IMR-90 (cell line): ENCODE measurements at regions not wholly inside any gene's neighbourhood (a gene's known extent, or its start where the extent isn't known, plus 50 kb on each side); places are given as distances from the start of the nearest gene placed in this dataset.

Experiments used
- ATAC-seq: fragments of 200-7000 bp; cut with Tn5 transposase; 2 replicates; pipeline ENCODE4 v1.9.1; 2020; ENCODE audit warnings: low read depth, mild to moderate bottlenecking, moderate library complexity
- BruUV-seq: library from RNA; stranded (reverse); fragments of 400-500 nt; replicated peaks from 2 replicates; lab custom pipeline; 2021; lab: Mats Ljungman, UMichigan
- CTCF ChIA-PET: fragments of 300-600 bp; formaldehyde crosslinking; extraction: SDS; loops from one replicate; lab custom pipeline; 2021; ENCODE audit warnings: antibody characterized with exemption; lab: Yijun Ruan, JAX
- POLR2A ChIA-PET: fragments of 300-600 bp; sonication (Branson Sonifier 250); formaldehyde crosslinking; loops from one replicate; lab custom pipeline; 2022; ENCODE audit warnings: antibody characterized with exemption; ENCODE audit not compliant: unreplicated experiment; lab: Charles Lee
- DNase-seq: peaks from one replicate; pipeline ENCODE4 v3.0.0; 2013
- H2AFZ ChIP-seq: replicated peaks from 2 replicates; pipeline ENCODE3; 2013; ENCODE audit warnings: low read length, mild to moderate bottlenecking; ENCODE audit not compliant: poor library complexity
- H2AK5ac ChIP-seq: 2 replicates; pipeline ENCODE4 v1.6.1; 2013; ENCODE audit warnings: low read depth, low read length, inconsistent platforms
- H2AK9ac ChIP-seq: replicated peaks from 2 replicates; pipeline ENCODE3; 2013; ENCODE audit warnings: mild to moderate bottlenecking, low read depth, low read length, moderate library complexity; ENCODE audit not compliant: poor library complexity
- H2BK120ac ChIP-seq: 2 replicates; pipeline ENCODE4 v1.6.1; 2013; ENCODE audit warnings: low read depth, low read length, inconsistent platforms
- H2BK15ac ChIP-seq: 3 replicates; pipeline ENCODE4 v1.6.1; 2013; ENCODE audit warnings: low read depth, low read length, inconsistent platforms
- H2BK20ac ChIP-seq: 2 replicates; pipeline ENCODE4 v1.6.1; 2013; ENCODE audit warnings: low read depth, mild to moderate bottlenecking, inconsistent platforms, low read length, moderate library complexity
- H2BK5ac ChIP-seq: 2 replicates; pipeline ENCODE4 v1.6.1; 2013; ENCODE audit warnings: mild to moderate bottlenecking, low read depth, low read length, inconsistent platforms; ENCODE audit not compliant: poor library complexity, severe bottlenecking
- H3K14ac ChIP-seq: replicated peaks from 2 replicates; pipeline ENCODE4 v1.6.1; 2013; ENCODE audit warnings: low read depth, low read length, inconsistent platforms
- H3K18ac ChIP-seq: 2 replicates; pipeline ENCODE4 v1.6.1; 2013; ENCODE audit warnings: low read depth, low read length, control low read depth
- H3K23ac ChIP-seq: 2 replicates; pipeline ENCODE4 v1.6.1; 2013; ENCODE audit warnings: low read depth, low read length, inconsistent platforms
- H3K27ac ChIP-seq: 2 replicates; pipeline ENCODE4 v1.5.1; 2013; ENCODE audit warnings: mild to moderate bottlenecking, control low read depth, low read length; ENCODE audit not compliant: insufficient read depth
- H3K27me3 ChIP-seq: 2 replicates; pipeline ENCODE4 v1.6.1; 2013; ENCODE audit warnings: low read length; ENCODE audit not compliant: control insufficient read depth, insufficient read depth
- H3K36me3 ChIP-seq: 2 replicates; pipeline ENCODE4 v1.6.1; 2013; ENCODE audit warnings: low read length, mixed read lengths; ENCODE audit not compliant: control insufficient read depth, insufficient read depth
- H3K4ac ChIP-seq: 2 replicates; pipeline ENCODE4 v1.6.1; 2013; ENCODE audit warnings: low read depth, low read length, inconsistent platforms
- H3K4me1 ChIP-seq: 2 replicates; pipeline ENCODE4 v1.6.1; 2013; ENCODE audit warnings: low read length, mixed read lengths; ENCODE audit not compliant: control insufficient read depth, insufficient read depth
- H3K4me2 ChIP-seq: 2 replicates; pipeline ENCODE4 v1.6.1; 2013; ENCODE audit warnings: low read depth, mild to moderate bottlenecking, control low read depth, low read length, moderate library complexity
- H3K4me3 ChIP-seq: 2 replicates; pipeline ENCODE4 v1.5.1; 2013; ENCODE audit warnings: low read depth, mild to moderate bottlenecking, control low read depth, low read length, moderate library complexity; ENCODE audit not compliant: insufficient read depth
- H3K56ac ChIP-seq: 2 replicates; pipeline ENCODE4 v1.6.1; 2013; ENCODE audit warnings: low read length, inconsistent platforms; ENCODE audit not compliant: insufficient read depth; ENCODE audit errors: extremely low read depth
- H3K79me1 ChIP-seq, 2 experiments: 2 replicates each; pipeline ENCODE4 v1.6.1; 2013; ENCODE audit warnings: low read length in 2 of 2, inconsistent platforms in 1 of 2, low read depth in 1 of 2
- H3K9ac ChIP-seq: 2 replicates; pipeline ENCODE4 v1.6.1; 2013; ENCODE audit warnings: low read depth, low read length, control low read depth
- H3K9me1 ChIP-seq: 2 replicates; pipeline ENCODE4 v1.6.1; 2013; ENCODE audit warnings: low read length, inconsistent platforms; ENCODE audit not compliant: insufficient read depth
- H3K9me3 ChIP-seq: 2 replicates; pipeline ENCODE4 v1.6.1; 2013; ENCODE audit warnings: low read length; ENCODE audit not compliant: control insufficient read depth, insufficient read depth
- H4K20me1 ChIP-seq: 2 replicates; pipeline ENCODE4 v1.6.1; 2013; ENCODE audit warnings: low read length, inconsistent platforms; ENCODE audit not compliant: insufficient read depth
- H4K5ac ChIP-seq: 2 replicates; pipeline ENCODE4 v1.6.1; 2013; ENCODE audit warnings: mild to moderate bottlenecking, low read depth, low read length, control low read depth
- H4K8ac ChIP-seq, 2 experiments: 2 replicates each; pipeline ENCODE4 v1.6.1; 2013; ENCODE audit warnings: low read depth in 2 of 2, low read length in 2 of 2, control low read depth in 1 of 2, inconsistent platforms in 1 of 2
- H4K91ac ChIP-seq: 2 replicates; pipeline ENCODE4 v1.6.1; 2013; ENCODE audit warnings: low read depth, low read length, inconsistent platforms; ENCODE audit not compliant: insufficient read depth
- BHLHE40 ChIP-seq: fragments of 150-350 bp; IDR thresholded peaks from 2 replicates; pipeline ENCODE4 v1.6.1; 2016; ENCODE audit warnings: mild to moderate bottlenecking, low read depth, low read length
- FOS ChIP-seq: fragments of 150-350 bp; IDR thresholded peaks from 2 replicates; pipeline ENCODE4 v1.6.1; 2016; ENCODE audit warnings: low read depth, low read length
- MAZ ChIP-seq: IDR thresholded peaks from 2 replicates; pipeline ENCODE4 v1.6.1; 2012; ENCODE audit warnings: low read depth, mild to moderate bottlenecking, low read length, improper control_type of control experiment, moderate library complexity, borderline replicate concordance
- MXI1 ChIP-seq: IDR thresholded peaks from 2 replicates; pipeline ENCODE4 v1.6.1; 2012; ENCODE audit warnings: low read depth, mild to moderate bottlenecking, low read length, moderate library complexity, borderline replicate concordance
- NFE2L2 ChIP-seq: fragments of 150-350 bp; IDR thresholded peaks from 2 replicates; pipeline ENCODE4 v1.6.1; 2016; ENCODE audit warnings: low read depth, mild to moderate bottlenecking, low read length
- RAD21 ChIP-seq: IDR thresholded peaks from 2 replicates; pipeline ENCODE4 v1.6.1; 2012; ENCODE audit warnings: low read length, improper control_type of control experiment
- RCOR1 ChIP-seq: IDR thresholded peaks from 2 replicates; pipeline ENCODE4 v1.6.1; 2012; ENCODE audit warnings: mild to moderate bottlenecking, low read length, improper control_type of control experiment; ENCODE audit not compliant: insufficient replicate concordance
- RFX5 ChIP-seq: IDR thresholded peaks from 2 replicates; pipeline ENCODE4 v1.8.0; 2012; ENCODE audit warnings: low read depth, mild to moderate bottlenecking, low read length, moderate library complexity
- SMC3 ChIP-seq: fragments of 150-350 bp; IDR thresholded peaks from 2 replicates; pipeline ENCODE4 v1.6.1; 2016; ENCODE audit warnings: low read depth, mild to moderate bottlenecking, antibody characterized with exemption, low read length, moderate library complexity
- WGBS, 2 experiments: methylation state at CpG; one replicate each; pipeline versions ENCODE4 v1.1.5 to v1.1.7; 2013; ENCODE audit warnings: missing lambda C conversion rate in 2 of 2; ENCODE audit not compliant: insufficient read length in 1 of 2; ENCODE audit errors: extremely low coverage in 2 of 2; 5-methylcytosine and 5-hydroxymethylcytosine counted together
- dilution Hi-C: fragments of 300-500 bp; cut with HindIII; formaldehyde crosslinking; loops from one replicate; pipeline ENCODE4 v1.14.3; 2018; ENCODE audit warnings: low sequenced_read_pairs; ENCODE audit not compliant: unreplicated experiment
- in situ Hi-C: fragments of 300-500 bp; cut with MboI; formaldehyde crosslinking; loops from 3 replicates; pipeline ENCODE4 v1.14.3; 2019; ENCODE audit warnings: low sequenced_read_pairs, inconsistent platforms, mixed read lengths
- intact Hi-C: fragments of 100-400 bp; cut with micrococcal nuclease; formaldehyde crosslinking; loops from 2 replicates; pipeline ENCODE4 v1.10.0; 2022

DNA sequence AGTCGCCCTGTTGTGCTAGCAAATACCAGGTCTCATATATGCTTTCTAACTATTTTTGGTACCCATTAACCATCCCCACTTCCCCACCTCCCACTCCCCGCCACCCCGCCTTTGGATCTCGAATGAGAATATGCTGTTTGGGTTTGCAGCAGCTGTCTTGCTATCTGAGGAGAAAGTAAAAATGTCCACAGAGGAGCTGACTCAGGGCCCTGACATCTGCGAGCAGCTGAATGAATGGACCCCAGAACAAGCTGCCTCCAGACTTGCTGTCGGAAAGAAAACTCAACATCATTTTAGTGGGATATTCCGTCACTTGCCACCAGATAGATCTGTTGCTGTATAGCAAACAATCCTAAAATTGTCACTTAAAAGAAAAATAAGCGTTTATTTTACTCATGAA, 103.7 kb downstream of the LINC00237 start:
- in situ Hi-C loops = no loop called here
- Histone ChIP-seq H2BK15ac (no peak overlapping the region), H4K5ac (no peak overlapping the region), H3K18ac (no peak overlapping the region), H3K23ac (no peak overlapping the region), H2BK5ac (no peak overlapping the region), H3K36me3 (no peaks in the 10 kb centered on the region), H3K9ac (no peak overlapping the region), H3K9me1 (no peaks in the 10 kb centered on the region), H3K27ac (no peak overlapping the region), H3K56ac (no peak overlapping the region), H3K4me1 (no peaks in the 10 kb centered on the region), H3K4ac (no peak overlapping the region), H2BK20ac (no peak overlapping the region), H2AK5ac (no peak overlapping the region), H2AFZ (no peak overlapping the region), H4K8ac (no peak overlapping the region), H3K4me2 (no peak overlapping the region), H3K9me3 (no peaks in the 10 kb centered on the region), H4K20me1 (no peaks in the 10 kb centered on the region), H3K79me1 (no peaks in the 10 kb centered on the region), H3K14ac (no peak overlapping the region), H3K27me3 (no peaks in the 10 kb centered on the region), H3K4me3 (no peak overlapping the region), H2AK9ac (no peak overlapping the region), H4K91ac (no peak overlapping the region), H2BK120ac (no peak overlapping the region)
- ATAC-seq (no peak), DNase-seq (no peak)
- intact Hi-C loops = no loop called here
- POLR2A ChIA-PET = no interaction called here
- CTCF ChIA-PET = no interaction called here
- dilution Hi-C loops = no loop called here
- no CpG with 5 or more reads among the region's 8 CpGs for WGBS, 2 experiments
- TF ChIP-seq NFE2L2 (no peak), MAZ (no peak), SMC3 (no peak), FOS (no peak), RAD21 (no peak), MXI1 (no peak), RCOR1 (no peak), RFX5 (no peak), BHLHE40 (no peak)
- no TSS peak for BruUV-seq
